GM12865 (cell line): ENCODE measurements at regions not wholly inside any gene's neighbourhood (a gene's known extent, or its start where the extent isn't known, plus 50 kb on each side); places are given as distances from the start of the nearest gene placed in this dataset.

Source experiments
- DNase-seq: peaks from one replicate; pipeline ENCODE4 v3.0.0; 2010; ENCODE audit warnings: low read depth
- H3K4me3 ChIP-seq: 2 replicates; pipeline ENCODE4 v1.5.1; 2011; ENCODE audit warnings: mild to moderate bottlenecking, low read depth, low read length, control low read depth
- CTCF ChIP-seq: IDR thresholded peaks from 2 replicates; pipeline ENCODE4 v1.5.1; 2011; ENCODE audit warnings: low read length, control low read depth, low read depth, inconsistent platforms; ENCODE audit not compliant: insufficient read depth; ENCODE audit errors: missing control alignments

- DNase-seq: no peak
- no peak overlapping the region for H3K4me3 ChIP-seq
- TF ChIP-seq CTCF: no peak
These were observed 163.9 kb upstream of the HNMT start for GRCh38 chr2:137800386-137800785.

- DNase-seq: no peak
- no peak overlapping the region for H3K4me3 ChIP-seq
- no peak for TF ChIP-seq CTCF
These were observed 163.0 kb upstream of the HNMT start for GRCh38 chr2:137801228-137801627.

GRCh38 chr2:137802038-137802437 is 162.2 kb upstream of the HNMT start:
- no peak for TF ChIP-seq CTCF
- DNase-seq: no peak
- H3K4me3 ChIP-seq: no peak overlapping the region

- TF ChIP-seq CTCF: no peak
- no peak for DNase-seq
- no peak overlapping the region for H3K4me3 ChIP-seq
These were observed 158.0 kb upstream of the HNMT start for GRCh38 chr2:137806068-137806805.

GRCh38 chr2:137809252-137809651 is 155.0 kb upstream of the HNMT start:
- TF ChIP-seq CTCF: no peak
- H3K4me3 ChIP-seq: no peak overlapping the region
- no peak for DNase-seq

- no peak for DNase-seq
- H3K4me3 ChIP-seq: no peak overlapping the region
- no peak for TF ChIP-seq CTCF
These were observed 154.4 kb upstream of the HNMT start for GRCh38 chr2:137809837-137810236.

- no peak for DNase-seq
- no peak overlapping the region for H3K4me3 ChIP-seq
- TF ChIP-seq CTCF: no peak
These were observed 151.8 kb upstream of the HNMT start for GRCh38 chr2:137812517-137812916.
